CD14-positive monocyte (primary cell): ENCODE measurements at regions not wholly inside any gene's neighbourhood (a gene's known extent, or its start where the extent isn't known, plus 50 kb on each side); places are given as distances from the start of the nearest gene placed in this dataset.

Experiments used
- DNase-seq, 3 donors: peaks; one replicate each; pipeline ENCODE4 v3.0.0-alpha.2; 2011 to 2022
- H2AFZ ChIP-seq: 2 replicates; pipeline ENCODE4 v1.6.0; 2012; ENCODE audit warnings: mild to moderate bottlenecking, low read depth, low read length, inconsistent platforms; ENCODE audit not compliant: insufficient read depth, poor library complexity, severe bottlenecking
- H3K27ac ChIP-seq, 2 donors: 1 replicate in 1 of 2; 2 replicates in 1 of 2; pipeline ENCODE4 v1.5.1; 2012 to 2013; ENCODE audit warnings: low read length in 2 of 2, control low read depth in 1 of 2, inconsistent platforms in 1 of 2, low read depth in 1 of 2, mild to moderate bottlenecking in 1 of 2
- H3K27me3 ChIP-seq, 2 donors: one replicate each; pipeline versions ENCODE4 v1.6.0 to v1.6.1; 2011 to 2013; ENCODE audit warnings: low read length in 2 of 2; ENCODE audit not compliant: control insufficient read depth in 2 of 2, insufficient read depth in 2 of 2
- H3K36me3 ChIP-seq, 2 donors: replicated peaks in 1 of 2; 1 replicate in 1 of 2; 2 replicates in 1 of 2; pipeline versions ENCODE4 v1.5.1 to v1.6.1; 2012 to 2013; ENCODE audit warnings: low read length in 2 of 2, control low read depth in 1 of 2, inconsistent platforms in 1 of 2, mild to moderate bottlenecking in 1 of 2; ENCODE audit not compliant: insufficient read depth in 2 of 2, control insufficient read depth in 1 of 2
- H3K4me1 ChIP-seq, 2 donors: 1 replicate in 1 of 2; 2 replicates in 1 of 2; pipeline versions ENCODE4 v1.5.1 to v1.6.1; 2012 to 2013; ENCODE audit warnings: low read length in 2 of 2, control low read depth in 1 of 2, inconsistent platforms in 1 of 2, mild to moderate bottlenecking in 1 of 2, moderate library complexity in 1 of 2; ENCODE audit not compliant: insufficient read depth in 2 of 2, control insufficient read depth in 1 of 2
- H3K4me2 ChIP-seq: replicated peaks from 2 replicates; pipeline ENCODE3; 2012; ENCODE audit warnings: low read length, moderate library complexity, mild to moderate bottlenecking; ENCODE audit not compliant: poor library complexity, severe bottlenecking; ENCODE audit errors: extremely low read depth
- H3K4me3 ChIP-seq, 3 experiments: fragments of 200-600 bp in 1 of 3; sonication (generic) in 1 of 3; replicated peaks in 1 of 3; 1 replicate in 2 of 3; 2 replicates in 1 of 3; pipeline ENCODE4 v1.5.1; 2011 to 2013; ENCODE audit warnings: low read length in 3 of 3, mild to moderate bottlenecking in 3 of 3, control low read depth in 2 of 3, low read depth in 2 of 3, inconsistent platforms in 1 of 3, moderate library complexity in 1 of 3
- H3K79me2 ChIP-seq: 2 replicates; pipeline ENCODE4 v1.6.0; 2012; ENCODE audit warnings: mild to moderate bottlenecking, control low read depth, inconsistent platforms, low read length, moderate library complexity; ENCODE audit not compliant: insufficient read depth
- H3K9ac ChIP-seq: 2 replicates; pipeline ENCODE4 v1.6.0; 2017; ENCODE audit warnings: low read length, mild to moderate bottlenecking; ENCODE audit not compliant: insufficient read depth, poor library complexity, severe bottlenecking
- H3K9me3 ChIP-seq, 2 donors: replicated peaks in 1 of 2; 1 replicate in 1 of 2; 2 replicates in 1 of 2; pipeline versions ENCODE4 v1.5.1 to v1.6.1; 2012 to 2013; ENCODE audit warnings: low read length in 2 of 2, control low read depth in 1 of 2; ENCODE audit not compliant: control insufficient read depth in 1 of 2, insufficient read depth in 1 of 2
- H4K20me1 ChIP-seq: 2 replicates; pipeline ENCODE4 v1.6.0; 2012; ENCODE audit warnings: mild to moderate bottlenecking, low read length, control low read depth, moderate library complexity; ENCODE audit not compliant: insufficient read depth
- H3K27ac Mint-ChIP-seq, 7 donors: one replicate each; pipeline ENCODE4 v1.8.0; 2020; ENCODE audit warnings: mild to moderate bottlenecking in 7 of 7, mixed read lengths in 7 of 7, moderate library complexity in 6 of 7, inconsistent platforms in 2 of 7
- H3K27me3 Mint-ChIP-seq, 3 donors: one replicate each; pipeline ENCODE4 v1.8.0; 2021 to 2022; ENCODE audit warnings: low read depth in 3 of 3, mild to moderate bottlenecking in 3 of 3, mixed read lengths in 3 of 3, moderate library complexity in 3 of 3, inconsistent platforms in 1 of 3
- H3K36me3 Mint-ChIP-seq, 2 donors: one replicate each; pipeline ENCODE4 v1.8.0; 2020; ENCODE audit warnings: mixed read lengths in 2 of 2, inconsistent platforms in 1 of 2, mild to moderate bottlenecking in 1 of 2
- H3K4me1 Mint-ChIP-seq: one replicate; pipeline ENCODE4 v1.8.0; 2020; ENCODE audit warnings: mild to moderate bottlenecking, mixed read lengths
- H3K4me3 Mint-ChIP-seq, 2 donors: one replicate each; pipeline ENCODE4 v1.8.0; 2020; ENCODE audit warnings: mild to moderate bottlenecking in 2 of 2, mixed read lengths in 2 of 2, moderate library complexity in 1 of 2
- H3K9me3 Mint-ChIP-seq, 7 donors: one replicate each; pipeline ENCODE4 v1.8.0; 2020 to 2022; ENCODE audit warnings: mixed read lengths in 7 of 7, mild to moderate bottlenecking in 6 of 7, moderate library complexity in 6 of 7, inconsistent platforms in 2 of 7
- WGBS: methylation state at CpG from one replicate; pipeline ENCODE4 v1.1.5; 2013; ENCODE audit warnings: missing lambda C conversion rate; ENCODE audit not compliant: insufficient coverage; 5-methylcytosine and 5-hydroxymethylcytosine counted together
- intact Hi-C, 2 donors: fragments of 100-400 bp; cut with micrococcal nuclease; formaldehyde crosslinking; loops; one replicate each; pipeline versions ENCODE4 v1.15.0 to v1.15.1; 2023
- TF ChIP-seq, protein P1 (sequence below): fragments of 200-600 bp; IDR thresholded peaks from one replicate; pipeline ENCODE4 v1.8.0; 2022; ENCODE audit warnings: antibody characterized with exemption, mild to moderate bottlenecking

DNA sequence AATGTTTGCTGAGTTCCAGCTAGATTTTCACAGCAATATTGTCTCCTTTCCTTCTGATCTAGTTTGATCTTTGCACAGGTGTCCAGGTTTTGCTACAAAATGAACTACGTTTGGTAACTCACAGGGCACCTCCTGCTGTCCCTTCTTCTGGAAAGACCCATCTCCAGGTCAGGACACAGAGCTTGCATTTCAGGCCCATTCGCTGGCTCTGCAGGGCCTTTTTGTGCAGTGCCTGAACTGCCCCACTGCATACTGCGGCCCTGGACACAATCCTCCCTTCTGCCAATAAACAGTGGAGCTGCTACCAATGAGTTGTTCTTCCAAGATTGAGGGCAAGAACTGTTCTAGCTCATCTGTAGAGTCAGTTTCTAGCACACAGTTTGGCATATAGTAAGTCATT is 50.7 kb upstream of the BDH1 start:
- H3K27ac ChIP-seq: no peak overlapping the region
- no peak overlapping the region for H2AFZ ChIP-seq
- H3K4me3 ChIP-seq: no peak overlapping the region
- H3K27me3 ChIP-seq: no peaks in the 10 kb centered on the region
- H3K27ac Mint-ChIP-seq: no peak overlapping the region
- peaks cover 61 to 68% of the 10 kb centered on the region in 2 donors for H3K36me3 Mint-ChIP-seq
- H4K20me1 ChIP-seq: no peaks in the 10 kb centered on the region
- H3K9ac ChIP-seq: no peak overlapping the region
- TF ChIP-seq, protein P1, sequence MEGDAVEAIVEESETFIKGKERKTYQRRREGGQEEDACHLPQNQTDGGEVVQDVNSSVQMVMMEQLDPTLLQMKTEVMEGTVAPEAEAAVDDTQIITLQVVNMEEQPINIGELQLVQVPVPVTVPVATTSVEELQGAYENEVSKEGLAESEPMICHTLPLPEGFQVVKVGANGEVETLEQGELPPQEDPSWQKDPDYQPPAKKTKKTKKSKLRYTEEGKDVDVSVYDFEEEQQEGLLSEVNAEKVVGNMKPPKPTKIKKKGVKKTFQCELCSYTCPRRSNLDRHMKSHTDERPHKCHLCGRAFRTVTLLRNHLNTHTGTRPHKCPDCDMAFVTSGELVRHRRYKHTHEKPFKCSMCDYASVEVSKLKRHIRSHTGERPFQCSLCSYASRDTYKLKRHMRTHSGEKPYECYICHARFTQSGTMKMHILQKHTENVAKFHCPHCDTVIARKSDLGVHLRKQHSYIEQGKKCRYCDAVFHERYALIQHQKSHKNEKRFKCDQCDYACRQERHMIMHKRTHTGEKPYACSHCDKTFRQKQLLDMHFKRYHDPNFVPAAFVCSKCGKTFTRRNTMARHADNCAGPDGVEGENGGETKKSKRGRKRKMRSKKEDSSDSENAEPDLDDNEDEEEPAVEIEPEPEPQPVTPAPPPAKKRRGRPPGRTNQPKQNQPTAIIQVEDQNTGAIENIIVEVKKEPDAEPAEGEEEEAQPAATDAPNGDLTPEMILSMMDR: no peak
- no peaks in the 10 kb centered on the region for H3K9me3 ChIP-seq
- H3K4me3 Mint-ChIP-seq: no peak overlapping the region
- no peaks in the 10 kb centered on the region for H3K4me1 Mint-ChIP-seq
- H3K4me1 ChIP-seq: no peaks in the 10 kb centered on the region
- no peak for DNase-seq
- H3K79me2 ChIP-seq: no peaks in the 10 kb centered on the region
- intact Hi-C loops: no loop called here
- 100% methylated on average over 1 of the region's 3 CpGs for WGBS
- no peaks in the 10 kb centered on the region for H3K27me3 Mint-ChIP-seq
- H3K9me3 Mint-ChIP-seq: peaks cover 0 to 6% (median 0%) of the 10 kb centered on the region in 7 donors
- no peak overlapping the region for H3K4me2 ChIP-seq
- H3K36me3 ChIP-seq: peaks cover 28 to 58% of the 10 kb centered on the region in 2 donors
